SJSA1 (cell line): ENCODE measurements at regions not wholly inside any gene's neighbourhood (a gene's known extent, or its start where the extent isn't known, plus 50 kb on each side); places are given as distances from the start of the nearest gene placed in this dataset.

Source experiments
- DNase-seq, 2 experiments: peaks; one replicate each; pipeline ENCODE4 v3.0.0-alpha.2; 2015 to 2020; ENCODE audit warnings: low spot score in 2 of 2, low read depth in 1 of 2
- H3K27ac ChIP-seq: fragments of 250-450 bp; sonication (Bioruptor Pico); 2 replicates; pipeline ENCODE4 v1.5.1; 2020; ENCODE audit warnings: mild to moderate bottlenecking, moderate library complexity
- H3K27me3 ChIP-seq: fragments of 250-450 bp; sonication (Bioruptor Pico); replicated peaks from 2 replicates; pipeline ENCODE4 v1.5.1; 2020; ENCODE audit warnings: mild to moderate bottlenecking, moderate library complexity
- H3K36me3 ChIP-seq: fragments of 250-450 bp; sonication (Bioruptor Pico); 2 replicates; pipeline ENCODE4 v1.5.1; 2020; ENCODE audit warnings: mild to moderate bottlenecking
- H3K4me1 ChIP-seq: fragments of 250-450 bp; sonication (Bioruptor Pico); replicated peaks from 2 replicates; pipeline ENCODE4 v1.6.1; 2021; ENCODE audit warnings: mild to moderate bottlenecking
- H3K4me3 ChIP-seq: fragments of 250-450 bp; sonication (Bioruptor Pico); 2 replicates; pipeline ENCODE4 v1.5.1; 2020; ENCODE audit warnings: mild to moderate bottlenecking
- H3K9me3 ChIP-seq: fragments of 250-450 bp; sonication (Bioruptor Pico); replicated peaks from 2 replicates; pipeline ENCODE4 v1.5.1; 2020; ENCODE audit warnings: mild to moderate bottlenecking

- H3K4me3 ChIP-seq = no peak overlapping the region
- H3K36me3 ChIP-seq = no peaks in the 10 kb centered on the region
- H3K9me3 ChIP-seq = no peaks in the 10 kb centered on the region
- H3K27ac ChIP-seq = no peak overlapping the region
- no peak for DNase-seq
- H3K27me3 ChIP-seq = no peaks in the 10 kb centered on the region
- no peaks in the 10 kb centered on the region for H3K4me1 ChIP-seq
Observed at GRCh38 chr11:130819625-130820024, 96.7 kb downstream of the SNX19 start.
